HG03571 (cell line): ENCODE measurements at regions not wholly inside any gene's neighbourhood (a gene's known extent, or its start where the extent isn't known, plus 50 kb on each side); places are given as distances from the start of the nearest gene placed in this dataset.
"Not testable (repeated sequence)": the region's sequence is repeated elsewhere in the genome, so short reads cannot be mapped to it uniquely, and the experiment has no call there.

Source experiments
- ATAC-seq: cut with Tn5 transposase; IDR thresholded peaks from one replicate; pipeline ENCODE4 v1.9.1; 2021; ENCODE audit not compliant: unreplicated experiment

- ATAC-seq: no peak
Observed at GRCh38 chr6:112923940-112924587, 576.9 kb downstream of the RFPL4B start.

- no peak for ATAC-seq
Observed at GRCh38 chr6:112925702-112926101, 578.6 kb downstream of the RFPL4B start.

GRCh38 chr6:112927641-112928320, 580.7 kb downstream of the RFPL4B start:
- ATAC-seq: no peak

- no peak for ATAC-seq
Observed at GRCh38 chr6:112929641-112930040, 582.5 kb downstream of the RFPL4B start.

- ATAC-seq: no peak
Observed at GRCh38 chr6:112931832-112932231, 584.7 kb downstream of the RFPL4B start.

GRCh38 chr6:112933947-112934346, 586.8 kb downstream of the RFPL4B start:
- no peak for ATAC-seq

GRCh38 chr6:112934433-112935327, 587.5 kb downstream of the RFPL4B start:
- no peak for ATAC-seq

GRCh38 chr6:112935402-112936078, 588.4 kb downstream of the RFPL4B start:
- ATAC-seq: no peak

- ATAC-seq: no peak
Observed at GRCh38 chr6:112936079-112936472, 588.9 kb downstream of the RFPL4B start.

- no peak for ATAC-seq
Observed at GRCh38 chr6:112936504-112936903, 589.4 kb downstream of the RFPL4B start.

- not testable (repeated sequence) for ATAC-seq
Observed at GRCh38 chr6:112937690-112938089, 590.6 kb downstream of the RFPL4B start.

- no peak for ATAC-seq
Observed at GRCh38 chr6:112938650-112939049, 591.5 kb downstream of the RFPL4B start.

GRCh38 chr6:112939563-112939962, 592.4 kb downstream of the RFPL4B start:
- ATAC-seq: no peak

GRCh38 chr6:112941613-112942012, 594.5 kb downstream of the RFPL4B start:
- ATAC-seq: no peak

- no peak for ATAC-seq
Observed at GRCh38 chr6:112946051-112946450, 598.9 kb downstream of the RFPL4B start.

GRCh38 chr6:112947507-112947906, 600.4 kb downstream of the RFPL4B start:
- ATAC-seq: no peak

- ATAC-seq: no peak
Observed at GRCh38 chr6:112951829-112952228, 604.7 kb downstream of the RFPL4B start.

- not testable (repeated sequence) for ATAC-seq
Observed at GRCh38 chr6:112955743-112956142, 608.6 kb downstream of the RFPL4B start.

- no peak for ATAC-seq
Observed at GRCh38 chr6:112956696-112957535, 609.8 kb downstream of the RFPL4B start.

- ATAC-seq: no peak
Observed at GRCh38 chr6:112957536-112957916, 610.4 kb downstream of the RFPL4B start.
